ENCODE measurements at regions not wholly inside any gene's neighbourhood (a gene's known extent, or its start where the extent isn't known, plus 50 kb on each side); places are given as distances from the start of the nearest gene placed in this dataset.
A peak's percentile ranks its signal among the peaks of the same experiment; 100 is the strongest.
"Not testable (repeated sequence)": the region's sequence is repeated elsewhere in the genome, so short reads cannot be mapped to it uniquely, and the experiment has no call there.

DNA sequence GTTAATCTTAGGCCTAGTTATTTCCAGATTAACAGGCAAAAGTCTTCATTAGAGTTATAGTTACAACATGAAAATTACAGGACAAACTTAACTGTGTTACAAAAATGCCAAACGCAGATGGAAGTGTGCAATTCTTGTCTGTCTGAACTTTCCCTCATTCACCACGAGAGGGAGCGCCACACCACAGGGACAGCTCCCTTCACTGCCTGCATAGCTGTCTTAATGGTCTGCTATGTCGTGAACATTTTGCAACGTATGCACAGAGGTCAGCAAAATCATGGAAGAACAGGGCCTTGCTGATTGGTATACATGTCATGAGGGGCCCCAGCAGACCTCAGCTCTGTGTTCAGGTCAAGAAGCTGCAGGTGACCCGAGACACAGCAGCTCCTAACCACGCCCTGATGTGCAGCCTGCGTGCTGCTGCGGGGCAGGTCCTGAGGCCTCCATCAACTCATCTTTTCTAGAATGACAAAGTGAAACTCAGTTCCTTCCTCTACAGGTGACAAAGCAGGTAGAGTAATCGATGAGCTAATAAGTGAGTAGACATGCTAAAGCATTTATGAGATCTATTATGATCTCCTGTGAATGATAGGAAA lies 78.8 kb upstream of the ATP8B1 start:
- peak; percentile 75 for DNase-seq (ENCODE audit: low read depth)
- H3K4me3 ChIP-seq (ENCODE audit: low read depth, low read length) = no peak overlapping the region
- TF ChIP-seq CTCF (IDR thresholded peaks at IDR 0.05; ENCODE audit: insufficient read depth, low read depth, low read length, missing control alignments) = peak; percentile 92

- not testable (repeated sequence) for DNase-seq (ENCODE audit: low read depth); H3K4me3 ChIP-seq (ENCODE audit: low read depth, low read length)
These were observed 76.8 kb upstream of the ATP8B1 start for GRCh38 chr18:57879924-57880323.

- no peak for DNase-seq (ENCODE audit: low read depth)
- TF ChIP-seq CTCF (IDR thresholded peaks at IDR 0.05; ENCODE audit: insufficient read depth, low read depth, low read length, missing control alignments) = no peak
These were observed 66.1 kb upstream of the ATP8B1 start for GRCh38 chr18:57869221-57869620.

GRCh38 chr18:57866355-57866754 lies 63.2 kb upstream of the ATP8B1 start:
- TF ChIP-seq CTCF (IDR thresholded peaks at IDR 0.05; ENCODE audit: insufficient read depth, low read depth, low read length, missing control alignments) = no peak
- H3K4me3 ChIP-seq (ENCODE audit: low read depth, low read length) = no peak overlapping the region
- DNase-seq (ENCODE audit: low read depth) = no peak

More at GRCh38 chr18:57869221-57869620, 66.1 kb upstream of the ATP8B1 start:
- H3K4me3 ChIP-seq (ENCODE audit: low read depth, low read length) = no peak overlapping the region

GRCh38 chr18:57864615-57865121 lies 61.6 kb upstream of the ATP8B1 start:
- DNase-seq (ENCODE audit: low read depth) = no peak
- TF ChIP-seq CTCF (IDR thresholded peaks at IDR 0.05; ENCODE audit: insufficient read depth, low read depth, low read length, missing control alignments) = no peak

DNA sequence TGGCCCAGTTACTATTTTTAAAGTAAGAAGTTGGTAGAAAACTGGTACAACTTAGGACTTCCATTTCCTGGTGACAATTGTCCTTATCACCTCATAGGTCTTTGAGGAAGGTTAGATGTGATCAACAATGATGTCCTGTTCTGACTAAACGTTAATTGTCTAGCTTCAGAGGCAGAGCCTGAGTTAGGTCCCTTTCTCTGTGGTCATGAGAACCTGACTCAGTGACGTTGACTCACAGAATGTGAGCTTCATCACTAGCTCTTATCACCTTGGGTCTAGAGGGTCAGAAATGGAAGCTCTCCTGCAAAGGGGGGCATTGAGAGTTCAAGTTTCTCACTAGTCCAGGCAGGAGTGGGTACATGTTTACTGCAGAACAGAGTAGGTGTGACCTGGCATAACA lies 60.6 kb upstream of the ATP8B1 start:
- TF ChIP-seq CTCF (IDR thresholded peaks at IDR 0.05; ENCODE audit: insufficient read depth, low read depth, low read length, missing control alignments) = no peak
- H3K4me3 ChIP-seq (ENCODE audit: low read depth, low read length) = no peak overlapping the region
- no peak for DNase-seq (ENCODE audit: low read depth)

More at GRCh38 chr18:57864615-57865121, 61.6 kb upstream of the ATP8B1 start:
- H3K4me3 ChIP-seq (ENCODE audit: low read depth, low read length) = no peak overlapping the region

GRCh38 chr18:57859314-57859713 lies 56.2 kb upstream of the ATP8B1 start:
- no peak overlapping the region for H3K4me3 ChIP-seq (ENCODE audit: low read depth, low read length)
- TF ChIP-seq CTCF (IDR thresholded peaks at IDR 0.05; ENCODE audit: insufficient read depth, low read depth, low read length, missing control alignments) = peak; percentile 70
- DNase-seq (ENCODE audit: low read depth) = peak; percentile 55
